H9 (cell line): ENCODE measurements at regions not wholly inside any gene's neighbourhood (a gene's known extent, or its start where the extent isn't known, plus 50 kb on each side); places are given as distances from the start of the nearest gene placed in this dataset.

ENCODE experiments used
- DNase-seq: peaks from one replicate; pipeline ENCODE4 v3.0.0-alpha.2; 2017
- H2AFZ ChIP-seq: one replicate; pipeline ENCODE4 v1.6.1; 2013; ENCODE audit warnings: mild to moderate bottlenecking, low read length, control low read depth, moderate library complexity
- H2AK5ac ChIP-seq: 2 replicates; pipeline ENCODE4 v1.6.1; 2013; ENCODE audit warnings: low read length, control low read depth, mixed read lengths; ENCODE audit not compliant: insufficient read length
- H2BK120ac ChIP-seq: one replicate; pipeline ENCODE4 v1.6.1; 2013; ENCODE audit warnings: low read depth, mild to moderate bottlenecking, low read length, control low read depth, inconsistent platforms; ENCODE audit not compliant: poor library complexity, severe bottlenecking
- H2BK12ac ChIP-seq: 2 replicates; pipeline ENCODE4 v1.6.1; 2013; ENCODE audit warnings: low read length, control low read depth, mixed read lengths, low read depth; ENCODE audit not compliant: insufficient read length
- H2BK15ac ChIP-seq: 2 replicates; pipeline ENCODE4 v1.6.1; 2013; ENCODE audit warnings: low read depth, low read length, control low read depth
- H2BK20ac ChIP-seq: one replicate; pipeline ENCODE4 v1.6.1; 2013; ENCODE audit warnings: low read depth, mild to moderate bottlenecking, low read length, control low read depth, inconsistent platforms; ENCODE audit not compliant: poor library complexity, severe bottlenecking
- H2BK5ac ChIP-seq: 2 replicates; pipeline ENCODE4 v1.6.1; 2013; ENCODE audit warnings: low read length, control low read depth, mixed read lengths; ENCODE audit not compliant: insufficient read length
- H3K14ac ChIP-seq: 2 replicates; pipeline ENCODE4 v1.6.1; 2013; ENCODE audit warnings: low read length, control low read depth; ENCODE audit not compliant: insufficient read depth
- H3K18ac ChIP-seq: 2 replicates; pipeline ENCODE4 v1.6.1; 2013; ENCODE audit warnings: low read depth, mild to moderate bottlenecking, mixed read lengths, low read length, control low read depth; ENCODE audit not compliant: insufficient read length
- H3K23ac ChIP-seq: 2 replicates; pipeline ENCODE4 v1.6.1; 2013; ENCODE audit warnings: low read length, control low read depth, mixed read lengths, low read depth; ENCODE audit not compliant: insufficient read length
- H3K23me2 ChIP-seq: 2 replicates; pipeline ENCODE4 v1.6.1; 2013; ENCODE audit warnings: low read depth, mild to moderate bottlenecking, mixed read lengths, low read length, control low read depth; ENCODE audit not compliant: insufficient read length, poor library complexity, severe bottlenecking
- H3K27ac ChIP-seq: 2 replicates; pipeline ENCODE4 v1.5.1; 2013; ENCODE audit warnings: low read length, control low read depth, mixed read lengths, low read depth; ENCODE audit not compliant: insufficient read length
- H3K27me3 ChIP-seq: 2 replicates; pipeline ENCODE4 v1.6.1; 2013; ENCODE audit warnings: low read length, control low read depth, inconsistent platforms; ENCODE audit not compliant: insufficient read depth
- H3K4ac ChIP-seq: 2 replicates; pipeline ENCODE4 v1.6.1; 2013; ENCODE audit warnings: low read depth, mild to moderate bottlenecking, control low read depth, inconsistent platforms, low read length, moderate library complexity
- H3K4me1 ChIP-seq: 2 replicates; pipeline ENCODE4 v1.6.1; 2013; ENCODE audit warnings: low read length, control low read depth, inconsistent platforms; ENCODE audit not compliant: insufficient read depth
- H3K4me2 ChIP-seq: 2 replicates; pipeline ENCODE4 v1.6.1; 2013; ENCODE audit warnings: low read length, control low read depth, mixed read lengths; ENCODE audit not compliant: insufficient read length, insufficient read depth
- H3K56ac ChIP-seq: 2 replicates; pipeline ENCODE4 v1.6.1; 2013; ENCODE audit warnings: low read depth, mild to moderate bottlenecking, mixed read lengths, low read length, control low read depth; ENCODE audit not compliant: insufficient read length
- H3K79me1 ChIP-seq: 2 replicates; pipeline ENCODE4 v1.6.1; 2013; ENCODE audit warnings: low read depth, mild to moderate bottlenecking, moderate library complexity, low read length, control low read depth, inconsistent platforms; ENCODE audit not compliant: insufficient read depth, poor library complexity, severe bottlenecking
- H3K79me2 ChIP-seq: 2 replicates; pipeline ENCODE4 v1.6.1; 2013; ENCODE audit warnings: low read length, control low read depth, inconsistent platforms; ENCODE audit not compliant: insufficient read depth
- H3K9ac ChIP-seq: 2 replicates; pipeline ENCODE4 v1.6.1; 2013; ENCODE audit warnings: low read length, control low read depth, mixed read lengths; ENCODE audit not compliant: insufficient read length; ENCODE audit errors: extremely low read depth
- H3K9me3 ChIP-seq: one replicate; pipeline ENCODE4 v1.6.1; 2013; ENCODE audit warnings: low read depth, low read length, inconsistent platforms; ENCODE audit not compliant: control insufficient read depth
- H3T11ph ChIP-seq: one replicate; pipeline ENCODE4 v1.6.1; 2013; ENCODE audit warnings: mild to moderate bottlenecking, low read length, control low read depth, inconsistent platforms
- H4K20me1 ChIP-seq: one replicate; pipeline ENCODE4 v1.6.1; 2013; ENCODE audit not compliant: control insufficient read depth, insufficient read length, insufficient read depth
- H4K5ac ChIP-seq: 2 replicates; pipeline ENCODE4 v1.6.1; 2013; ENCODE audit warnings: low read depth, mild to moderate bottlenecking, mixed read lengths, low read length, control low read depth; ENCODE audit not compliant: insufficient read length
- H4K8ac ChIP-seq: replicated peaks from 2 replicates; pipeline ENCODE4 v1.6.1; 2013; ENCODE audit warnings: low read length, control low read depth, mixed read lengths, low read depth; ENCODE audit not compliant: insufficient read length
- H4K91ac ChIP-seq: 2 replicates; pipeline ENCODE4 v1.6.1; 2013; ENCODE audit warnings: low read depth, mild to moderate bottlenecking, moderate library complexity, mixed read lengths, low read length, control low read depth; ENCODE audit not compliant: insufficient read length
- H3K27ac Mint-ChIP-seq, 3 experiments: 2 replicates in 2 of 3; 3 replicates in 1 of 3; pipeline ENCODE4 v1.8.0; 2020 to 2021; ENCODE audit warnings: mixed read lengths in 3 of 3, mild to moderate bottlenecking in 1 of 3, moderate library complexity in 1 of 3
- H3K27me3 Mint-ChIP-seq: 2 replicates; pipeline ENCODE4 v1.8.0; 2021; ENCODE audit warnings: low read depth, mild to moderate bottlenecking, moderate library complexity, mixed read lengths
- H3K36me3 Mint-ChIP-seq, 3 experiments: 2 replicates in 2 of 3; 3 replicates in 1 of 3; pipeline ENCODE4 v1.8.0; 2020 to 2021; ENCODE audit warnings: low read depth in 3 of 3, mixed read lengths in 3 of 3; ENCODE audit not compliant: insufficient read depth in 1 of 3
- H3K4me1 Mint-ChIP-seq, 2 experiments: 2 replicates each; pipeline ENCODE4 v1.8.0; 2020; ENCODE audit warnings: mixed read lengths in 2 of 2
- H3K4me3 Mint-ChIP-seq, 2 experiments: 2 replicates in 1 of 2; 3 replicates in 1 of 2; pipeline ENCODE4 v1.8.0; 2020 to 2021; ENCODE audit warnings: mild to moderate bottlenecking in 2 of 2, mixed read lengths in 2 of 2, moderate library complexity in 1 of 2
- H3K9me3 Mint-ChIP-seq, 2 experiments: 2 replicates in 1 of 2; 3 replicates in 1 of 2; pipeline ENCODE4 v1.8.0; 2020; ENCODE audit warnings: mild to moderate bottlenecking in 2 of 2, mixed read lengths in 2 of 2, moderate library complexity in 1 of 2
- CTCF ChIP-seq: fragments of 200-600 bp; sonication (generic); conservative IDR thresholded peaks from 3 replicates; pipeline ENCODE4 v1.8.0; 2021; ENCODE audit warnings: antibody characterized with exemption, mild to moderate bottlenecking
- WGBS: extraction: QIAGEN DNeasy Blood & Tissue Kit; methylation state at CpG from one replicate; pipeline ENCODE4 v1.1.7; 2013; ENCODE audit warnings: missing lambda C conversion rate, low lambda C conversion rate, mixed read lengths; ENCODE audit not compliant: insufficient read length; ENCODE audit errors: extremely low coverage; 5-methylcytosine and 5-hydroxymethylcytosine counted together

GRCh38 chr7:15743926-15744480, 57.5 kb upstream of the MEOX2 start:
- no peak overlapping the region for H2BK5ac ChIP-seq
- H3K9me3 ChIP-seq, result no peaks in the 10 kb centered on the region
- no peak for TF ChIP-seq CTCF
- no peak overlapping the region for H3K9ac ChIP-seq
- no peak overlapping the region for H3K4me2 ChIP-seq
- H3K27ac ChIP-seq, result no peak overlapping the region
- no peak overlapping the region for H3K56ac ChIP-seq
- Mint-ChIP-seq H3K9me3 (no peaks in the 10 kb centered on the region), H3K27me3 (no peaks in the 10 kb centered on the region), H3K27ac (no peak overlapping the region), H3K4me3 (no peak overlapping the region), H3K36me3 (no peaks in the 10 kb centered on the region), H3K4me1 (no peaks in the 10 kb centered on the region)
- no peak overlapping the region for H2AFZ ChIP-seq
- H3K14ac ChIP-seq, result no peak overlapping the region
- H3T11ph ChIP-seq, result no peak overlapping the region
- H3K79me1 ChIP-seq, result no peaks in the 10 kb centered on the region
- no peaks in the 10 kb centered on the region for H3K4me1 ChIP-seq
- H4K8ac ChIP-seq, result no peak overlapping the region
- no peak overlapping the region for H2AK5ac ChIP-seq
- no peaks in the 10 kb centered on the region for H3K27me3 ChIP-seq
- no peaks in the 10 kb centered on the region for H3K23me2 ChIP-seq
- H2BK15ac ChIP-seq, result no peak overlapping the region
- H2BK12ac ChIP-seq, result no peak overlapping the region
- no peak overlapping the region for H2BK120ac ChIP-seq
- no peaks in the 10 kb centered on the region for H3K79me2 ChIP-seq
- no peak overlapping the region for H3K18ac ChIP-seq
- no CpG with 5 or more reads among the region's 3 CpGs for WGBS
- H2BK20ac ChIP-seq, result no peak overlapping the region
- no peak for DNase-seq
- H3K23ac ChIP-seq, result no peak overlapping the region
- no peak overlapping the region for H4K5ac ChIP-seq
- no peak overlapping the region for H3K4ac ChIP-seq
- H4K20me1 ChIP-seq, result no peaks in the 10 kb centered on the region
- no peak overlapping the region for H4K91ac ChIP-seq
